K562 (cell line): ENCODE measurements at regions not wholly inside any gene's neighbourhood (a gene's known extent, or its start where the extent isn't known, plus 50 kb on each side); places are given as distances from the start of the nearest gene placed in this dataset.

Source experiments
- ATAC-seq: fragments of 200-7000 bp; cut with Tn5 transposase; 3 replicates; pipeline ENCODE4 v1.9.1; 2020; ENCODE audit warnings: moderate library complexity
- BruUV-seq: library from RNA; stranded (reverse); fragments of 400-500 nt; replicated peaks from 2 replicates; lab custom pipeline; 2021; lab: Mats Ljungman, UMichigan
- CTCF ChIA-PET: fragments of 300-600 bp; formaldehyde crosslinking; extraction: SDS; loops from one replicate; lab custom pipeline; 2021; ENCODE audit warnings: low intra/inter-chr PET ratio; lab: Yijun Ruan, JAX
- POLR2A ChIA-PET: fragments of 300-600, 350-650 bp; sonication (Branson Sonifier 250); formaldehyde crosslinking; extraction: SDS; loops from one replicate; lab custom pipeline; 2021; ENCODE audit warnings: antibody characterized with exemption, inconsistent platforms; lab: Yijun Ruan, JAX
- DNase-seq, 4 experiments: peaks; one replicate each; pipeline versions ENCODE4 v3.0.0 to v3.0.0-alpha.2; 2011 to 2018; ENCODE audit warnings: low spot score in 3 of 4, mixed read lengths in 3 of 4; ENCODE audit errors: extremely low read depth in 1 of 4
- FAIRE-seq: peaks from 2 replicates; lab custom pipeline; 2011; peaks lifted over from hg19 to GRCh38; lab: Jason Lieb, UNC
- H2AFZ ChIP-seq: 2 replicates; pipeline ENCODE4 v1.6.0; 2011; ENCODE audit warnings: low read depth, low read length, control low read depth, inconsistent platforms
- H3K27ac ChIP-seq: fragments of 200-600 bp; 3 replicates; pipeline ENCODE4 v1.8.0; 2011; ENCODE audit warnings: low read depth, mild to moderate bottlenecking, control low read depth, inconsistent platforms, low read length, moderate library complexity, mixed read lengths; ENCODE audit errors: extremely low read depth
- H3K27me3 ChIP-seq, 2 experiments: fragments of 300-600 bp in 1 of 2; 2 replicates in 1 of 2; 3 replicates in 1 of 2; pipeline versions ENCODE4 v1.6.0 to v1.8.0; 2011; ENCODE audit warnings: inconsistent platforms in 2 of 2, low read length in 2 of 2, mild to moderate bottlenecking in 1 of 2, mixed read lengths in 1 of 2, moderate library complexity in 1 of 2; ENCODE audit not compliant: control insufficient read depth in 2 of 2, insufficient read depth in 2 of 2
- H3K36me3 ChIP-seq: fragments of 300-600 bp; 3 replicates; pipeline ENCODE4 v1.8.0; 2011; ENCODE audit warnings: mild to moderate bottlenecking, low read length, inconsistent platforms; ENCODE audit not compliant: control insufficient read depth, insufficient read depth
- H3K4me1 ChIP-seq, 2 experiments: fragments of 200-600 bp in 1 of 2; replicated peaks in 1 of 2; 2 replicates in 1 of 2; 3 replicates in 1 of 2; pipeline versions ENCODE4 v1.5.1 to v1.8.0; 2011; ENCODE audit warnings: inconsistent platforms in 2 of 2, low read length in 2 of 2, mild to moderate bottlenecking in 1 of 2, mixed read lengths in 1 of 2, moderate library complexity in 1 of 2; ENCODE audit not compliant: control insufficient read depth in 2 of 2, insufficient read depth in 2 of 2
- H3K4me2 ChIP-seq: 2 replicates; pipeline ENCODE4 v1.6.1; 2011; ENCODE audit warnings: low read length, control low read depth, inconsistent platforms, mixed read lengths; ENCODE audit not compliant: insufficient read depth
- H3K4me3 ChIP-seq: fragments of 200-600 bp; sonication (generic), shearing (Covaris generic); 2 replicates; pipeline ENCODE4 v1.5.1; 2016; ENCODE audit warnings: control low read depth, inconsistent platforms
- H3K79me2 ChIP-seq: fragments of 200-600 bp; 3 replicates; pipeline ENCODE4 v1.8.0; 2011; ENCODE audit warnings: low read length, inconsistent platforms; ENCODE audit not compliant: control insufficient read depth, insufficient read depth
- H3K9ac ChIP-seq, 2 experiments: 2 replicates each; pipeline versions ENCODE4 v1.6.0 to v1.6.1; 2011; ENCODE audit warnings: low read depth in 2 of 2, low read length in 2 of 2, control low read depth in 1 of 2, inconsistent platforms in 1 of 2, mild to moderate bottlenecking in 1 of 2, mixed read lengths in 1 of 2; ENCODE audit not compliant: insufficient read depth in 1 of 2
- H3K9me1 ChIP-seq: one replicate; pipeline ENCODE4 v1.6.0; 2011; ENCODE audit warnings: inconsistent platforms, mild to moderate bottlenecking, low read length, moderate library complexity; ENCODE audit not compliant: control insufficient read depth, insufficient read depth
- H3K9me3 ChIP-seq: replicated peaks from 2 replicates; pipeline ENCODE4 v1.5.1; 2011; ENCODE audit warnings: low read depth, low read length, inconsistent platforms; ENCODE audit not compliant: control insufficient read depth, insufficient read depth
- H4K20me1 ChIP-seq: replicated peaks from 2 replicates; pipeline ENCODE4 v1.6.1; 2011; ENCODE audit warnings: low read length, inconsistent platforms, mixed read lengths; ENCODE audit not compliant: control insufficient read depth, insufficient read depth
- CBX5 ChIP-seq: IDR thresholded peaks from 2 replicates; pipeline ENCODE4 v1.6.1; 2014; ENCODE audit warnings: low read depth, borderline replicate concordance
- CHD1 ChIP-seq: fragments of 200-600 bp; sonication (generic); IDR thresholded peaks from one replicate; pipeline ENCODE4 v1.6.1; 2012; ENCODE audit warnings: mild to moderate bottlenecking, moderate library complexity, low read length, inconsistent platforms
- CREB3 ChIP-seq: fragments of 450-650 bp; conservative IDR thresholded peaks from 2 replicates; pipeline ENCODE4 v1.6.1; 2016; ENCODE audit warnings: missing genetic modification characterization, low read depth, mild to moderate bottlenecking, missing compliant biosample characterization, moderate library complexity
- MAFF ChIP-seq: IDR thresholded peaks from 2 replicates; pipeline ENCODE4 v1.6.1; 2012; ENCODE audit warnings: low read length, improper control_type of control experiment
- MAFG ChIP-seq: fragments of 450-650 bp; conservative IDR thresholded peaks from 2 replicates; pipeline ENCODE4 v1.6.1; 2016; ENCODE audit warnings: missing genetic modification characterization, missing compliant biosample characterization
- RBM17 ChIP-seq: fragments of 200-400 bp; formaldehyde crosslinking; IDR thresholded peaks from 2 replicates; pipeline ENCODE4 v1.6.1; 2017; ENCODE audit warnings: low read depth, mild to moderate bottlenecking, low read length, borderline replicate concordance
- RBM22 ChIP-seq: fragments of 200-400 bp; formaldehyde crosslinking; IDR thresholded peaks from 2 replicates; pipeline ENCODE4 v1.6.1; 2018; ENCODE audit warnings: low read length, low read depth; ENCODE audit not compliant: poor library complexity, severe bottlenecking
- SMARCE1 ChIP-seq: fragments of 450-650 bp; IDR thresholded peaks from 2 replicates; pipeline ENCODE4 v1.7.1; 2016; ENCODE audit warnings: mild to moderate bottlenecking
- SNIP1 ChIP-seq: fragments of 450-650 bp; IDR thresholded peaks from 2 replicates; pipeline ENCODE4 v1.7.1; 2017; ENCODE audit warnings: low read depth, mild to moderate bottlenecking
- THRAP3 ChIP-seq: fragments of 450-650 bp; IDR thresholded peaks from 2 replicates; pipeline ENCODE4 v1.6.1; 2016; ENCODE audit warnings: mild to moderate bottlenecking, inconsistent platforms, borderline replicate concordance
- TSHZ1 ChIP-seq: fragments of 250-450 bp; sonication (Bioruptor Pico); IDR thresholded peaks from 2 replicates; pipeline ENCODE4 v1.4.0; 2020; ENCODE audit warnings: mild to moderate bottlenecking, moderate library complexity
- ZNF121 ChIP-seq: sonication (generic); formaldehyde crosslinking; conservative IDR thresholded peaks from 2 replicates; pipeline ENCODE4 v1.8.0; 2022; ENCODE audit warnings: missing genetic modification reagents
- ZNF140 ChIP-seq: fragments of 250-450 bp; sonication (Bioruptor Pico); IDR thresholded peaks from 2 replicates; pipeline ENCODE4 v1.8.0; 2021; ENCODE audit warnings: moderate library complexity, mild to moderate bottlenecking, inconsistent platforms
- ZNF316 ChIP-seq: fragments of 450-650 bp; IDR thresholded peaks from 2 replicates; pipeline ENCODE4 v1.6.1; 2016
- ZNF785 ChIP-seq: fragments of 250-450 bp; sonication (Bioruptor Pico); IDR thresholded peaks from 2 replicates; pipeline ENCODE4 v1.4.0; 2020; ENCODE audit warnings: mild to moderate bottlenecking
- WGBS: fragments of 100-300 bp; shearing (Covaris generic); methylation state at CpG from one replicate; pipeline ENCODE4 v1.1.6; 2016; ENCODE audit warnings: low coverage, mixed read lengths; ENCODE audit not compliant: insufficient coverage; ENCODE audit errors: missing lambda C conversion rate; 5-methylcytosine and 5-hydroxymethylcytosine counted together
- in situ Hi-C: fragments of 300-500 bp; cut with MboI; formaldehyde crosslinking; loops from 4 replicates; pipeline ENCODE4 v1.15.0; 2018; ENCODE audit warnings: inconsistent platforms, mixed read lengths
- intact Hi-C: fragments of 100-400 bp; cut with micrococcal nuclease; formaldehyde crosslinking; loops from 2 replicates; pipeline ENCODE4 v1.14.2; 2022

GRCh38 chr7:118735441-118735840, 510.9 kb downstream of the ANKRD7 start:
- no peak overlapping the region for H3K4me2 ChIP-seq
- no TSS peak for BruUV-seq
- H4K20me1 ChIP-seq = no peaks in the 10 kb centered on the region
- H3K4me1 ChIP-seq = no peaks in the 10 kb centered on the region
- ATAC-seq (no peak), DNase-seq (no peak)
- POLR2A ChIA-PET = no interaction called here
- H3K36me3 ChIP-seq = no peaks in the 10 kb centered on the region
- CTCF ChIA-PET = no interaction called here
- H3K27me3 ChIP-seq = no peaks in the 10 kb centered on the region
- H3K27ac ChIP-seq = no peak overlapping the region
- TF ChIP-seq RBM17 = no peak
- TF ChIP-seq ZNF140 (CRISPR knock-in tag) = no peak
- no peak for TF ChIP-seq ZNF121 (CRISPR knock-in tag)
- TF ChIP-seq, all 486 proteins: peak for 0
- H2AFZ ChIP-seq = no peak overlapping the region
- no peaks in the 10 kb centered on the region for H3K79me2 ChIP-seq
- no peaks in the 10 kb centered on the region for H3K9me3 ChIP-seq
- intact Hi-C loops = no loop called here
- no peak overlapping the region for H3K4me3 ChIP-seq
- H3K9ac ChIP-seq = no peak overlapping the region
- no peak for FAIRE-seq
- in situ Hi-C loops = no loop called here
- H3K9me1 ChIP-seq = no peaks in the 10 kb centered on the region

GRCh38 chr7:118737935-118738334, 513.4 kb downstream of the ANKRD7 start:
- no TSS peak for BruUV-seq
- 3% methylated on average over 4 of the region's 4 CpGs for WGBS
- intact Hi-C loops (no loop called here), in situ Hi-C loops (no loop called here)
- Histone ChIP-seq H3K36me3 (no peaks in the 10 kb centered on the region), H3K9ac (no peak overlapping the region), H3K27ac (no peak overlapping the region), H3K79me2 (no peaks in the 10 kb centered on the region), H3K4me3 (no peak overlapping the region), H4K20me1 (no peaks in the 10 kb centered on the region), H3K4me2 (no peak overlapping the region), H2AFZ (no peak overlapping the region), H3K4me1 (no peaks in the 10 kb centered on the region), H3K9me1 (no peaks in the 10 kb centered on the region), H3K27me3 (no peaks in the 10 kb centered on the region), H3K9me3 (no peaks in the 10 kb centered on the region)
- ATAC-seq = no peak
- POLR2A ChIA-PET = no interaction called here
- DNase-seq = no peak
- no peak for FAIRE-seq
- CTCF ChIA-PET = no interaction called here
- TF ChIP-seq MAFG (tag) (peak; percentile 59), THRAP3 (no peak), ZNF785 (CRISPR knock-in tag) (no peak), CBX5 (no peak), CREB3 (tag) (no peak), SNIP1 (no peak), RBM22 (no peak), SMARCE1 (no peak), TSHZ1 (no peak), ZNF316 (peak; percentile 81), MAFF (peak; percentile 58), CHD1 (no peak)
